ENCODE measurements at regions not wholly inside any gene's neighbourhood (a gene's known extent, or its start where the extent isn't known, plus 50 kb on each side); places are given as distances from the start of the nearest gene placed in this dataset.
A peak's percentile ranks its signal among the peaks of the same experiment; 100 is the strongest.

DNA sequence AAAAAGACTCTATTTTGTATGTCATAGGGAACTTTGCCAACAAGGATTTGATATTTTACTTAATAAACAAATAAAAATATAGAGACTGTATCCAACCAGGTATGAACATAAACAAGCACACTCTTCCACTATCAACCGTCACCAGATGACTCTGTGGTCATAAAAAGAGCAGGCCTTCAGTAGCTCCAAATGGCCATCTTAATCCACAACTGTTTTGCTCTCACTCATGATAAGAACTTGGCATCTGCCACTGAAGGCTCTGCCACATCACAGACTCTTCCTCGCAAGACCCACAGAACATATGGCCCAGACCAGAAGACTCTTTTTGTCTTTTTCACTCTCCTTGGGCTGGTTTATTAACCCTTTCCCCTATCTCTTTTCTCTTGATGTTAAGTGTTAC, 98.7 kb upstream of the POM121L12 start:
- TF ChIP-seq, protein P1, sequence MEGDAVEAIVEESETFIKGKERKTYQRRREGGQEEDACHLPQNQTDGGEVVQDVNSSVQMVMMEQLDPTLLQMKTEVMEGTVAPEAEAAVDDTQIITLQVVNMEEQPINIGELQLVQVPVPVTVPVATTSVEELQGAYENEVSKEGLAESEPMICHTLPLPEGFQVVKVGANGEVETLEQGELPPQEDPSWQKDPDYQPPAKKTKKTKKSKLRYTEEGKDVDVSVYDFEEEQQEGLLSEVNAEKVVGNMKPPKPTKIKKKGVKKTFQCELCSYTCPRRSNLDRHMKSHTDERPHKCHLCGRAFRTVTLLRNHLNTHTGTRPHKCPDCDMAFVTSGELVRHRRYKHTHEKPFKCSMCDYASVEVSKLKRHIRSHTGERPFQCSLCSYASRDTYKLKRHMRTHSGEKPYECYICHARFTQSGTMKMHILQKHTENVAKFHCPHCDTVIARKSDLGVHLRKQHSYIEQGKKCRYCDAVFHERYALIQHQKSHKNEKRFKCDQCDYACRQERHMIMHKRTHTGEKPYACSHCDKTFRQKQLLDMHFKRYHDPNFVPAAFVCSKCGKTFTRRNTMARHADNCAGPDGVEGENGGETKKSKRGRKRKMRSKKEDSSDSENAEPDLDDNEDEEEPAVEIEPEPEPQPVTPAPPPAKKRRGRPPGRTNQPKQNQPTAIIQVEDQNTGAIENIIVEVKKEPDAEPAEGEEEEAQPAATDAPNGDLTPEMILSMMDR (IDR thresholded peaks at IDR 0.05; ENCODE audit: extremely low read depth, insufficient read depth, missing control alignments), result no peak
- no peak for DNase-seq (ENCODE audit: low spot score)
- in situ Hi-C loops (cut with MboI; ENCODE audit: low pct_unique_long_range_greater_than_20kb, low sequenced_read_pairs, unreplicated experiment), result no loop called here

GRCh38 chr7:52928591-52928990, 106.8 kb upstream of the POM121L12 start:
- in situ Hi-C loops (cut with MboI; ENCODE audit: low pct_unique_long_range_greater_than_20kb, low sequenced_read_pairs, unreplicated experiment), result no loop called here
- TF ChIP-seq, protein P1 (IDR thresholded peaks at IDR 0.05; ENCODE audit: extremely low read depth, insufficient read depth, missing control alignments), result no peak
- DNase-seq (ENCODE audit: low spot score), result no peak

- TF ChIP-seq, protein P1 (IDR thresholded peaks at IDR 0.05; ENCODE audit: extremely low read depth, insufficient read depth, missing control alignments), result no peak
- in situ Hi-C loops (cut with MboI; ENCODE audit: low pct_unique_long_range_greater_than_20kb, low sequenced_read_pairs, unreplicated experiment), result no loop called here
- no peak for DNase-seq (ENCODE audit: low spot score)
These were observed 110.1 kb upstream of the POM121L12 start for GRCh38 chr7:52925332-52925731.

DNA sequence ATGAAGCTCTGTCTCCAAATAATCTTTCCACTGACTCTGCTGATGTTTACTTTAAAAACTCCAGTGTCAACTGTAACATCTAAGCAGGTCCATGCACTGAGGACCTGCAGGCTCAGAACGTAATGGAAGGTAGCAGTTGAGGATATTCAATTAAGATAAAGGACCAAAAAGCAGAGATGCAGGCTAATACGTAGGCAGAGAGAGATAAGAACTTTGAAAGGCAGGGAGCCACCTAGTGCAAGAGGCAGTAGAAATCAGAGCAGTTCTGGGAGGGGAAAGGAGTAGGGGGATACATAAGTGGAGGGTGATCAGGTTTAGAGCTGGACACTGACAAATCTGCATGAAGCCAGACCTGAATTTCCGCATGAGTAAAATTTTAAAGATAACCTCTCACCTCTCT, 114.5 kb upstream of the POM121L12 start:
- no peak for DNase-seq (ENCODE audit: low spot score)
- TF ChIP-seq, protein P1 (IDR thresholded peaks at IDR 0.05; ENCODE audit: extremely low read depth, insufficient read depth, missing control alignments), result no peak
- in situ Hi-C loops (cut with MboI; ENCODE audit: low pct_unique_long_range_greater_than_20kb, low sequenced_read_pairs, unreplicated experiment), result no loop called here

DNA sequence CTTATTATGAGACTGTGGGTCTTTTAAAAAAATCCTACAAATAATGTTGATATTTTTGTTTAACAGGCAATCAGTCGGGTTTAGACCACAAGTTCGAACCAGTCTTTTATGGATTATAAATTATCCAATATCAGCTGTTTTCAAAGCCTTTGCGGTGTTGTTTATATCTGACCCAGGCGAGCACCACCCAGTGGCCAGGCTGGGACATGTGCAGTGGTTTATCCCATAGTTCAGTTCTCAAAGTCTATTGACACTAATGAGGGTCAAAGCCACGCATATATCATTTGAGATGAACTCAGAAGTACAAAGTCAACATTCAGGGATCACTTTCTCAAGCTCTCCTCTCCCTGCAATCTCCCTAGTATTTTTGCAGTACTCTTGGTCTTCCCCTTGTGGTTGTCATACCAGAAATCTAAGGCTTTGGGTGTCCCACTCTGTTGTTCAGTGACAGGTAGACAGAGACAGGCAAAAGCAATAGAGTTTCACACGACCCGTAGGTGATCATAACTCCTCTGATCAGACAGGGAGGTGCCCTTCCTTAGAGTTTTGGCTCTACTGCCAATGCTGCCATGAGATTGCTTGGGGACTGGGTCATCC, 117.4 kb upstream of the POM121L12 start:
- TF ChIP-seq, protein P1 (IDR thresholded peaks at IDR 0.05; ENCODE audit: extremely low read depth, insufficient read depth, missing control alignments), result peak; percentile 54
- DNase-seq (ENCODE audit: low spot score), result no peak

GRCh38 chr7:52911795-52912194, 123.6 kb upstream of the POM121L12 start:
- TF ChIP-seq, protein P1 (IDR thresholded peaks at IDR 0.05; ENCODE audit: extremely low read depth, insufficient read depth, missing control alignments), result no peak
- in situ Hi-C loops (cut with MboI; ENCODE audit: low pct_unique_long_range_greater_than_20kb, low sequenced_read_pairs, unreplicated experiment), result no loop called here
- DNase-seq (ENCODE audit: low spot score), result no peak

More for the DNA sequence above, 117.4 kb upstream of the POM121L12 start:
- in situ Hi-C loops (cut with MboI; ENCODE audit: low pct_unique_long_range_greater_than_20kb, low sequenced_read_pairs, unreplicated experiment), result no loop called here
